Endothelial cell of umbilical vein (primary cell): ENCODE measurements at regions not wholly inside any gene's neighbourhood (a gene's known extent, or its start where the extent isn't known, plus 50 kb on each side); places are given as distances from the start of the nearest gene placed in this dataset.

ENCODE experiments used
- BruUV-seq: library from RNA; stranded (reverse); fragments of 400-500 nt; replicated peaks from 2 replicates; lab custom pipeline; 2021; lab: Mats Ljungman, UMichigan
- CTCF ChIA-PET: fragments of 300-600, 350-600 bp; sonication (Branson Sonifier 250); formaldehyde crosslinking; loops from one replicate; lab custom pipeline; 2021; ENCODE audit warnings: antibody characterized with exemption, inconsistent platforms; lab: Charles Lee
- POLR2A ChIA-PET: fragments of 300-600, 350-600 bp; sonication (Branson Sonifier 250); formaldehyde crosslinking; loops from one replicate; lab custom pipeline; 2021; ENCODE audit warnings: antibody characterized with exemption, inconsistent platforms; lab: Charles Lee
- DNase-seq: peaks from one replicate; pipeline ENCODE4 v3.0.0-alpha.2; 2011; ENCODE audit warnings: low read depth, low spot score
- FAIRE-seq: peaks from 2 replicates; lab custom pipeline; 2011; peaks lifted over from hg19 to GRCh38; lab: Jason Lieb, UNC
- H2AFZ ChIP-seq: 2 replicates; pipeline ENCODE4 v1.6.0; 2012; ENCODE audit warnings: low read depth, low read length, control low read depth, inconsistent platforms
- H3K27ac ChIP-seq: 2 replicates; pipeline ENCODE4 v1.5.1; 2011; ENCODE audit warnings: low read depth, mild to moderate bottlenecking, control low read depth, low read length, moderate library complexity; ENCODE audit not compliant: insufficient read depth
- H3K27me3 ChIP-seq, 2 experiments: 2 replicates each; pipeline versions ENCODE4 v1.6.0 to v1.6.1; 2011; ENCODE audit warnings: low read length in 2 of 2, mixed read lengths in 1 of 2; ENCODE audit not compliant: control insufficient read depth in 2 of 2, insufficient read depth in 2 of 2
- H3K36me3 ChIP-seq, 2 experiments: 2 replicates in 1 of 2; 3 replicates in 1 of 2; pipeline ENCODE4 v1.5.1; 2011; ENCODE audit warnings: low read length in 2 of 2, mild to moderate bottlenecking in 1 of 2, moderate library complexity in 1 of 2; ENCODE audit not compliant: control insufficient read depth in 2 of 2, insufficient read depth in 2 of 2; ENCODE audit errors: extremely low read depth in 1 of 2
- H3K4me1 ChIP-seq: 3 replicates; pipeline ENCODE4 v1.5.1; 2011; ENCODE audit warnings: mild to moderate bottlenecking, low read length; ENCODE audit not compliant: control insufficient read depth, insufficient read depth; ENCODE audit errors: extremely low read depth
- H3K4me2 ChIP-seq: 2 replicates; pipeline ENCODE4 v1.6.1; 2011; ENCODE audit warnings: low read length, control low read depth, mixed read lengths; ENCODE audit not compliant: insufficient read depth
- H3K4me3 ChIP-seq, 3 experiments: fragments of 200-600 bp in 1 of 3; sonication (generic), shearing (Covaris generic) in 1 of 3; replicated peaks in 1 of 3; 2 replicates each; pipeline ENCODE4 v1.5.1; 2011 to 2016; ENCODE audit warnings: control low read depth in 3 of 3, low read length in 3 of 3, mild to moderate bottlenecking in 2 of 3, inconsistent platforms in 1 of 3, low read depth in 1 of 3, moderate library complexity in 1 of 3; ENCODE audit not compliant: insufficient read depth in 1 of 3
- H3K79me2 ChIP-seq: 2 replicates; pipeline ENCODE4 v1.6.0; 2012; ENCODE audit warnings: low read length, inconsistent platforms; ENCODE audit not compliant: control insufficient read depth, insufficient read depth
- H3K9ac ChIP-seq: replicated peaks from 2 replicates; pipeline ENCODE3; 2011; ENCODE audit warnings: low read length, control low read depth; ENCODE audit not compliant: insufficient read depth; ENCODE audit errors: extremely low read depth
- H3K9me1 ChIP-seq: replicated peaks from 3 replicates; pipeline ENCODE4 v1.6.0; 2011; ENCODE audit warnings: mild to moderate bottlenecking, low read length; ENCODE audit not compliant: control insufficient read depth, insufficient read depth; ENCODE audit errors: extremely low read depth
- H3K9me3 ChIP-seq: replicated peaks from 2 replicates; pipeline ENCODE4 v1.5.1; 2012; ENCODE audit warnings: low read length, inconsistent platforms; ENCODE audit not compliant: control insufficient read depth, insufficient read depth
- H4K20me1 ChIP-seq: replicated peaks from 2 replicates; pipeline ENCODE3; 2011; ENCODE audit warnings: mild to moderate bottlenecking, low read length; ENCODE audit not compliant: control insufficient read depth, insufficient read depth; ENCODE audit errors: extremely low read depth
- EZH2 ChIP-seq: IDR thresholded peaks from 2 replicates; pipeline ENCODE4 v1.6.1; 2012; ENCODE audit warnings: borderline replicate concordance, low read depth, mild to moderate bottlenecking, moderate library complexity, low read length, inconsistent platforms; ENCODE audit not compliant: severe bottlenecking
- FOS ChIP-seq: IDR thresholded peaks from 2 replicates; pipeline ENCODE4 v1.6.1; 2011; ENCODE audit warnings: mild to moderate bottlenecking, low read length, moderate library complexity, borderline replicate concordance; ENCODE audit not compliant: insufficient read depth
- GATA2 ChIP-seq: IDR thresholded peaks from 2 replicates; pipeline ENCODE4 v1.7.0; 2011; ENCODE audit warnings: low read depth, mild to moderate bottlenecking, moderate library complexity, mixed read lengths, low read length; ENCODE audit not compliant: insufficient read length, insufficient read depth
- JUN ChIP-seq: IDR thresholded peaks from 2 replicates; pipeline ENCODE4 v1.6.1; 2011; ENCODE audit warnings: borderline replicate concordance, low read depth; ENCODE audit not compliant: insufficient read length, insufficient read depth
- MYC ChIP-seq: IDR thresholded peaks from one replicate; pipeline ENCODE4 v1.6.1; 2011; ENCODE audit warnings: mild to moderate bottlenecking, low read depth, low read length
- POLR2A ChIP-seq: IDR thresholded peaks from 2 replicates; pipeline ENCODE4 v1.6.1; 2012; ENCODE audit warnings: low read depth, mild to moderate bottlenecking, control low read depth, low read length
- POLR2AphosphoS5 ChIP-seq: IDR thresholded peaks from 2 replicates; pipeline ENCODE4 v1.6.1; 2012; ENCODE audit warnings: low read depth, mild to moderate bottlenecking, control low read depth, low read length, moderate library complexity; ENCODE audit not compliant: insufficient read depth
- dilution Hi-C: fragments of 300-500 bp; cut with MboI; formaldehyde crosslinking; loops from one replicate; pipeline ENCODE4 v1.15.0; 2019; ENCODE audit warnings: low sequenced_read_pairs; ENCODE audit not compliant: extremely low pct_ligation_motif_present
- intact Hi-C: fragments of 100-400 bp; cut with micrococcal nuclease; formaldehyde crosslinking; loops from one replicate; pipeline ENCODE4 v1.10.0; 2022
- TF ChIP-seq, protein P1 (sequence below), 2 donors: IDR thresholded peaks; 1 replicate in 1 of 2; 2 replicates in 1 of 2; pipeline ENCODE4 v1.5.1; 2011; ENCODE audit warnings: low read length in 2 of 2, mild to moderate bottlenecking in 2 of 2, moderate library complexity in 2 of 2, control low read depth in 1 of 2, inconsistent platforms in 1 of 2, low read depth in 1 of 2; ENCODE audit not compliant: insufficient read depth in 1 of 2; ENCODE audit errors: extremely low read depth in 1 of 2
- TF ChIP-seq, protein P2 (sequence below): IDR thresholded peaks from 2 replicates; pipeline ENCODE4 v1.6.1; 2011; ENCODE audit not compliant: insufficient read depth, insufficient read length

DNA sequence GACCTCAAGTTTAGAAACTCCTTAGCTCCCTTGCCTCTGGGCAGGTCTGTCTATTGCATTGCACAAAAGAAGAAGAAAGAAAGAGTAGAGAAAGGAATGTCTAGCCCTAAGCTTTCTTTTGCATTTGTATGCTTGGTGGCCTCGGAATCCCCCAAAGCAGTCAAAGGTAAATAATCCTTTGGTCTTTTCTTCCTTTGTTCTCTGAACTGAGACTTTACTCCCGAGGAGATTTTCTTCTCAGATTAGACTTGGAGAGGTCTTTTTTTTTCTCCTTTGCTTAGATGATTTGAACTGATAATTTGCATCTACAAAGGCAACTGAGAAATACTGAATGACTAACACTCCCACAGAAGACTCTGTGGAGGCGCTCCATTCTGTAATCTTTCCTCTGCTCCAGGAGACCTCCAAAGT, 93.2 kb downstream of the AKR1D1 start:
- no peaks in the 10 kb centered on the region for H3K27me3 ChIP-seq
- DNase-seq (no peak), FAIRE-seq (no peak)
- no peaks in the 10 kb centered on the region for H3K4me1 ChIP-seq
- no peaks in the 10 kb centered on the region for H4K20me1 ChIP-seq
- H3K4me3 ChIP-seq, result no peak overlapping the region
- TF ChIP-seq FOS (no peak), GATA2 (no peak), POLR2AphosphoS5 (no peak), MYC (no peak), JUN (no peak), POLR2A (no peak), EZH2 (no peak)
- TF ChIP-seq, protein P1, sequence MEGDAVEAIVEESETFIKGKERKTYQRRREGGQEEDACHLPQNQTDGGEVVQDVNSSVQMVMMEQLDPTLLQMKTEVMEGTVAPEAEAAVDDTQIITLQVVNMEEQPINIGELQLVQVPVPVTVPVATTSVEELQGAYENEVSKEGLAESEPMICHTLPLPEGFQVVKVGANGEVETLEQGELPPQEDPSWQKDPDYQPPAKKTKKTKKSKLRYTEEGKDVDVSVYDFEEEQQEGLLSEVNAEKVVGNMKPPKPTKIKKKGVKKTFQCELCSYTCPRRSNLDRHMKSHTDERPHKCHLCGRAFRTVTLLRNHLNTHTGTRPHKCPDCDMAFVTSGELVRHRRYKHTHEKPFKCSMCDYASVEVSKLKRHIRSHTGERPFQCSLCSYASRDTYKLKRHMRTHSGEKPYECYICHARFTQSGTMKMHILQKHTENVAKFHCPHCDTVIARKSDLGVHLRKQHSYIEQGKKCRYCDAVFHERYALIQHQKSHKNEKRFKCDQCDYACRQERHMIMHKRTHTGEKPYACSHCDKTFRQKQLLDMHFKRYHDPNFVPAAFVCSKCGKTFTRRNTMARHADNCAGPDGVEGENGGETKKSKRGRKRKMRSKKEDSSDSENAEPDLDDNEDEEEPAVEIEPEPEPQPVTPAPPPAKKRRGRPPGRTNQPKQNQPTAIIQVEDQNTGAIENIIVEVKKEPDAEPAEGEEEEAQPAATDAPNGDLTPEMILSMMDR (IDR thresholded peaks at IDR 0.05; ENCODE audit: extremely low read depth in 1 of 2, insufficient read depth in 1 of 2, low read depth in 1 of 2, low read length in 2 of 2), result no peak
- TF ChIP-seq, protein P2, sequence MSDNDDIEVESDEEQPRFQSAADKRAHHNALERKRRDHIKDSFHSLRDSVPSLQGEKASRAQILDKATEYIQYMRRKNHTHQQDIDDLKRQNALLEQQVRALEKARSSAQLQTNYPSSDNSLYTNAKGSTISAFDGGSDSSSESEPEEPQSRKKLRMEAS, result no peak
- H3K27ac ChIP-seq, result no peak overlapping the region
- no TSS peak for BruUV-seq
- H3K36me3 ChIP-seq, result no peaks in the 10 kb centered on the region
- ChIA-PET CTCF (no interaction called here), POLR2A (no interaction called here)
- no peak overlapping the region for H2AFZ ChIP-seq
- intact Hi-C loops (loop anchor here (10.0 kb wide), 1 partner anchor 375 kb away; no protein-coding TSS in a partner anchor), dilution Hi-C loops (no loop called here)
- no peaks in the 10 kb centered on the region for H3K9me3 ChIP-seq
- no peaks in the 10 kb centered on the region for H3K79me2 ChIP-seq
- H3K9ac ChIP-seq, result no peak overlapping the region
- H3K9me1 ChIP-seq, result no peaks in the 10 kb centered on the region
- no peak overlapping the region for H3K4me2 ChIP-seq
